MM.1S (cell line): ENCODE measurements at regions not wholly inside any gene's neighbourhood (a gene's known extent, or its start where the extent isn't known, plus 50 kb on each side); places are given as distances from the start of the nearest gene placed in this dataset.

Source experiments
- DNase-seq: peaks from one replicate; pipeline ENCODE4 v3.0.0-alpha.2; 2015
- H2AFZ ChIP-seq: fragments of 300-600 bp; sonication (generic); 2 replicates; pipeline ENCODE4 v1.6.0; 2016; ENCODE audit warnings: antibody characterized with exemption, low read length
- H3F3A ChIP-seq: fragments of 300-600 bp; sonication (generic); 2 replicates; pipeline ENCODE4 v1.6.1; 2016; ENCODE audit warnings: mild to moderate bottlenecking, antibody characterized with exemption, low read length, moderate library complexity, mixed read lengths; ENCODE audit not compliant: insufficient read depth
- H3K27ac ChIP-seq: fragments of 300-600 bp; sonication (generic); 2 replicates; pipeline ENCODE4 v1.5.1; 2016; ENCODE audit warnings: mild to moderate bottlenecking, low read length
- H3K27me3 ChIP-seq: fragments of 300-600 bp; sonication (generic); replicated peaks from 2 replicates; pipeline ENCODE4 v1.6.0; 2016; ENCODE audit warnings: low read length; ENCODE audit not compliant: insufficient read depth
- H3K36me3 ChIP-seq: fragments of 300-600 bp; sonication (generic); replicated peaks from 2 replicates; pipeline ENCODE4 v1.6.1; 2016; ENCODE audit warnings: mild to moderate bottlenecking, low read length, mixed read lengths; ENCODE audit not compliant: insufficient read depth
- H3K4me1 ChIP-seq: fragments of 300-600 bp; sonication (generic); 2 replicates; pipeline ENCODE4 v1.6.1; 2016; ENCODE audit warnings: low read length, mixed read lengths
- H3K4me2 ChIP-seq: fragments of 300-600 bp; sonication (generic); 2 replicates; pipeline ENCODE4 v1.6.0; 2016; ENCODE audit warnings: low read depth, low read length
- H3K4me3 ChIP-seq: fragments of 300-600 bp; sonication (generic); 2 replicates; pipeline ENCODE4 v1.5.1; 2016; ENCODE audit warnings: low read length, mixed read lengths
- H3K79me2 ChIP-seq: fragments of 300-600 bp; sonication (generic); 2 replicates; pipeline ENCODE4 v1.6.1; 2016; ENCODE audit warnings: mixed run types, low read length, mixed read lengths
- H3K9ac ChIP-seq: fragments of 300-600 bp; sonication (generic); 2 replicates; pipeline ENCODE4 v1.6.1; 2016; ENCODE audit warnings: low read length, mixed read lengths
- H3K9me2 ChIP-seq: fragments of 300-600 bp; sonication (generic); replicated peaks from 2 replicates; pipeline ENCODE4 v1.6.1; 2016; ENCODE audit warnings: mild to moderate bottlenecking, low read length, mixed read lengths; ENCODE audit not compliant: insufficient read depth
- H3K9me3 ChIP-seq: fragments of 300-600 bp; sonication (generic); replicated peaks from 2 replicates; pipeline ENCODE4 v1.6.1; 2016; ENCODE audit warnings: mild to moderate bottlenecking, low read length, mixed read lengths; ENCODE audit not compliant: insufficient read depth
- H4K20me1 ChIP-seq: fragments of 300-600 bp; sonication (generic); 2 replicates; pipeline ENCODE4 v1.6.1; 2016; ENCODE audit warnings: mild to moderate bottlenecking, low read length, moderate library complexity, mixed read lengths; ENCODE audit not compliant: insufficient read depth
- EZH2 ChIP-seq: fragments of 300-600 bp; sonication (generic); optimal IDR thresholded peaks from 2 replicates; pipeline ENCODE3; 2017; ENCODE audit warnings: low read depth, mild to moderate bottlenecking, antibody characterized with exemption, low read length, mixed read lengths
- EZH2phosphoT487 ChIP-seq: fragments of 300-600 bp; sonication (generic); IDR thresholded peaks from 2 replicates; pipeline ENCODE4 v1.6.1; 2018; ENCODE audit warnings: antibody characterized with exemption, low read length
- TF ChIP-seq, protein P1 (sequence below): fragments of 300-600 bp; sonication (generic); IDR thresholded peaks from 2 replicates; pipeline ENCODE4 v1.5.1; 2016; ENCODE audit warnings: antibody characterized with exemption, low read length, mixed read lengths

DNA sequence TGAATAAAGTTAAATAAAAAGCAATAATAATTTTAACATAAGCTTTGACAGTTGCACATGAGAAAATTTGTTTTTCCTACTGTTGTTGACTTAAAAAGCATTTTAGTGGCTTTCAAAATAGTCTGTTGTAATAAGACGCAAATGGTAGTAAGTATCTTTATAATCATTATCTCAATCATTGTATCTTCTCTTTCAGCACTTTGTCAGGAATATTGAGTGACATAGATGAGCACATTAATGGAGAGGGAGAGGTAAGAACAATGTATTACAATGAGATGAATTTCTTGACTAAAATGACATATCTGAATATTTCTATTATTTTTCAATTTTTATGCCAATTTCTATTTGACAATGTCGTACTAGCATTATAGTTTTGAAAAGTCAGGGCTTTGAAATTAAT, 193.9 kb upstream of the MRPS30 start:
- H3K79me2 ChIP-seq = no peaks in the 10 kb centered on the region
- H3K9ac ChIP-seq = no peak overlapping the region
- H2AFZ ChIP-seq = no peak overlapping the region
- no peak overlapping the region for H3K27ac ChIP-seq
- no peaks in the 10 kb centered on the region for H3K9me3 ChIP-seq
- H3F3A ChIP-seq = no peaks in the 10 kb centered on the region
- H4K20me1 ChIP-seq = no peaks in the 10 kb centered on the region
- no peak overlapping the region for H3K4me2 ChIP-seq
- no peaks in the 10 kb centered on the region for H3K9me2 ChIP-seq
- H3K4me1 ChIP-seq = no peaks in the 10 kb centered on the region
- DNase-seq = no peak
- H3K27me3 ChIP-seq = no peaks in the 10 kb centered on the region
- H3K4me3 ChIP-seq = no peak overlapping the region
- TF ChIP-seq EZH2 = no peak
- TF ChIP-seq EZH2phosphoT487 = no peak
- TF ChIP-seq, protein P1, sequence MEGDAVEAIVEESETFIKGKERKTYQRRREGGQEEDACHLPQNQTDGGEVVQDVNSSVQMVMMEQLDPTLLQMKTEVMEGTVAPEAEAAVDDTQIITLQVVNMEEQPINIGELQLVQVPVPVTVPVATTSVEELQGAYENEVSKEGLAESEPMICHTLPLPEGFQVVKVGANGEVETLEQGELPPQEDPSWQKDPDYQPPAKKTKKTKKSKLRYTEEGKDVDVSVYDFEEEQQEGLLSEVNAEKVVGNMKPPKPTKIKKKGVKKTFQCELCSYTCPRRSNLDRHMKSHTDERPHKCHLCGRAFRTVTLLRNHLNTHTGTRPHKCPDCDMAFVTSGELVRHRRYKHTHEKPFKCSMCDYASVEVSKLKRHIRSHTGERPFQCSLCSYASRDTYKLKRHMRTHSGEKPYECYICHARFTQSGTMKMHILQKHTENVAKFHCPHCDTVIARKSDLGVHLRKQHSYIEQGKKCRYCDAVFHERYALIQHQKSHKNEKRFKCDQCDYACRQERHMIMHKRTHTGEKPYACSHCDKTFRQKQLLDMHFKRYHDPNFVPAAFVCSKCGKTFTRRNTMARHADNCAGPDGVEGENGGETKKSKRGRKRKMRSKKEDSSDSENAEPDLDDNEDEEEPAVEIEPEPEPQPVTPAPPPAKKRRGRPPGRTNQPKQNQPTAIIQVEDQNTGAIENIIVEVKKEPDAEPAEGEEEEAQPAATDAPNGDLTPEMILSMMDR = no peak
- no peaks in the 10 kb centered on the region for H3K36me3 ChIP-seq

DNA sequence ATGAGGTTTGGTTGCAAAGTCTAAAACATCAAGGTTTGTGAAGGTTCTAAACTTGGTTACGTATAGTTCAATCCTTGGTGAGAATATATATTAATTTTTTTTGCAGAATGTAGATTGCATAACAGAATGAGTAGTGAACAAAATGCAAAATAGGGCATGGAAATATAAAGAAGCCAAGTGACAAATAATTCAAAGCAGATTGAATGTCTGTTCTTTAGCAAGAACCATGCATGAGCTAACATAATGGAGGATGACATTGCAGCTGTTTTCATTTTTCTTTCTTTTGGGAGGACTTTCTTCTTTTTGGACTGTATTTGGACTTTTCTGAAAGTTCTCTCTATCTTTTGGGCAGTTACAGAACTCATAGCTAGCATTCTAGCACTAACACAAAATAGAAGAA, 194.8 kb upstream of the MRPS30 start:
- no peaks in the 10 kb centered on the region for H3F3A ChIP-seq
- H3K4me2 ChIP-seq = no peak overlapping the region
- H3K4me1 ChIP-seq = no peaks in the 10 kb centered on the region
- no peak overlapping the region for H3K9ac ChIP-seq
- no peaks in the 10 kb centered on the region for H3K9me2 ChIP-seq
- no peak for TF ChIP-seq EZH2
- TF ChIP-seq EZH2phosphoT487 = no peak
- TF ChIP-seq, protein P1 = no peak
- no peaks in the 10 kb centered on the region for H3K9me3 ChIP-seq
- H3K4me3 ChIP-seq = no peak overlapping the region
- no peaks in the 10 kb centered on the region for H4K20me1 ChIP-seq
- no peaks in the 10 kb centered on the region for H3K27me3 ChIP-seq
- H2AFZ ChIP-seq = no peak overlapping the region
- DNase-seq = no peak
- H3K79me2 ChIP-seq = no peaks in the 10 kb centered on the region
- H3K27ac ChIP-seq = no peak overlapping the region
- no peaks in the 10 kb centered on the region for H3K36me3 ChIP-seq

DNA sequence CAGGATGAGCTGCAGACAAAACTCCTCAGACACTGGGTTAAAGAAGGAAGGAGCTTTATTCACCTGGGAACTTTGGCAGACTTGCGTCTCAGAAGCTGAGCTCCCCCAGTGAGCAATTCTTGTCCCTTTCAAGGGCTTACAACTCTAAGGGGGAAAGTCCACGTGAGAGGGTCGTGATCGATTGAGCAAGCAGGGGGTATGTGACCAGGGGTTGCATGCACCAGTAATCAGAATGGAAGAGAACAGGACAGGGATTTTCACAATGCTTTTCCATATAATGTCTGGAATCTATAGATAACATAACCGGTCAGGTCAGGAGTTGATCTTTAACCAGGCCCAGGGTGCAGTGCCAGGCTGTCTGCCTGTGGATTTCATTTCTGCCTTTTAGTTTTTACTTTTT, 202.8 kb upstream of the MRPS30 start:
- no peak overlapping the region for H3K9ac ChIP-seq

More for the DNA sequence above, 202.8 kb upstream of the MRPS30 start:
- Histone ChIP-seq H3K27me3 (no peaks in the 10 kb centered on the region), H3K4me1 (no peaks in the 10 kb centered on the region), H3F3A (no peaks in the 10 kb centered on the region), H3K9me3 (no peaks in the 10 kb centered on the region), H3K9me2 (no peaks in the 10 kb centered on the region), H3K4me2 (no peak overlapping the region), H3K79me2 (no peaks in the 10 kb centered on the region), H3K4me3 (no peak overlapping the region), H2AFZ (no peak overlapping the region), H3K36me3 (no peaks in the 10 kb centered on the region), H4K20me1 (no peaks in the 10 kb centered on the region), H3K27ac (no peak overlapping the region)
- no peak for DNase-seq
- TF ChIP-seq EZH2phosphoT487 = no peak
- no peak for TF ChIP-seq EZH2
- TF ChIP-seq, protein P1 = no peak
